HL-60 (cell line): ENCODE measurements at regions not wholly inside any gene's neighbourhood (a gene's known extent, or its start where the extent isn't known, plus 50 kb on each side); places are given as distances from the start of the nearest gene placed in this dataset.

Experiments
- GABPA ChIP-seq: IDR thresholded peaks from 2 replicates; pipeline ENCODE4 v1.6.1; 2012; ENCODE audit warnings: low read depth
- POLR2AphosphoS5 ChIP-seq: IDR thresholded peaks from 2 replicates; pipeline ENCODE4 v1.6.1; 2012; ENCODE audit warnings: low read depth
- SPI1 ChIP-seq: IDR thresholded peaks from 2 replicates; pipeline ENCODE4 v1.6.1; 2012; ENCODE audit warnings: low read depth, mild to moderate bottlenecking, borderline replicate concordance
- TF ChIP-seq, protein P1 (sequence below): IDR thresholded peaks from one replicate; pipeline ENCODE4 v1.5.1; 2011; ENCODE audit warnings: low read length, control low read depth, inconsistent platforms; ENCODE audit not compliant: insufficient read depth
- TF ChIP-seq, protein P2 (sequence below): IDR thresholded peaks from 2 replicates; pipeline ENCODE4 v1.6.1; 2012; ENCODE audit warnings: low read depth; ENCODE audit not compliant: insufficient replicate concordance

DNA sequence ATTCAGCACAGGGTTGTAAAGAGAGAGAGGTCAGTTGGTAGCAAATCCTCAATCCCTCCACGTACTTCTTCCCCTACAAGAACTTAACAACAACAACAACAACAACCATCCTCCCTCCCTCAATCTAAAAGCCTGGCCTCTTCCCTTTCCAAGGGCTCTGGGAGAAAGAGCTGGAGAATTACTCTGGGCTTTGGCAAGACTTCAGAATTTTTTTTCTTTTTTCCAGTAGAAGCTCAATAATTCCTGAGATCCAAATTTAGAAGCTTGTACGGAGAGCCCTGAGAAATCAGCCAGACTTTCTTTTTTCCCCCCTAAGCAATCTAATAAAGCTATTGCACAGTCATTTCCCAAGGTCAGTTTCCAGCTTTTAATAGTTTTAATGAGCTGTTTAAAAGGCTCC, 95.8 kb upstream of the CACNA2D3 start:
- TF ChIP-seq, protein P1, sequence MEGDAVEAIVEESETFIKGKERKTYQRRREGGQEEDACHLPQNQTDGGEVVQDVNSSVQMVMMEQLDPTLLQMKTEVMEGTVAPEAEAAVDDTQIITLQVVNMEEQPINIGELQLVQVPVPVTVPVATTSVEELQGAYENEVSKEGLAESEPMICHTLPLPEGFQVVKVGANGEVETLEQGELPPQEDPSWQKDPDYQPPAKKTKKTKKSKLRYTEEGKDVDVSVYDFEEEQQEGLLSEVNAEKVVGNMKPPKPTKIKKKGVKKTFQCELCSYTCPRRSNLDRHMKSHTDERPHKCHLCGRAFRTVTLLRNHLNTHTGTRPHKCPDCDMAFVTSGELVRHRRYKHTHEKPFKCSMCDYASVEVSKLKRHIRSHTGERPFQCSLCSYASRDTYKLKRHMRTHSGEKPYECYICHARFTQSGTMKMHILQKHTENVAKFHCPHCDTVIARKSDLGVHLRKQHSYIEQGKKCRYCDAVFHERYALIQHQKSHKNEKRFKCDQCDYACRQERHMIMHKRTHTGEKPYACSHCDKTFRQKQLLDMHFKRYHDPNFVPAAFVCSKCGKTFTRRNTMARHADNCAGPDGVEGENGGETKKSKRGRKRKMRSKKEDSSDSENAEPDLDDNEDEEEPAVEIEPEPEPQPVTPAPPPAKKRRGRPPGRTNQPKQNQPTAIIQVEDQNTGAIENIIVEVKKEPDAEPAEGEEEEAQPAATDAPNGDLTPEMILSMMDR, result no peak
- TF ChIP-seq POLR2AphosphoS5, result no peak
- TF ChIP-seq, protein P2, sequence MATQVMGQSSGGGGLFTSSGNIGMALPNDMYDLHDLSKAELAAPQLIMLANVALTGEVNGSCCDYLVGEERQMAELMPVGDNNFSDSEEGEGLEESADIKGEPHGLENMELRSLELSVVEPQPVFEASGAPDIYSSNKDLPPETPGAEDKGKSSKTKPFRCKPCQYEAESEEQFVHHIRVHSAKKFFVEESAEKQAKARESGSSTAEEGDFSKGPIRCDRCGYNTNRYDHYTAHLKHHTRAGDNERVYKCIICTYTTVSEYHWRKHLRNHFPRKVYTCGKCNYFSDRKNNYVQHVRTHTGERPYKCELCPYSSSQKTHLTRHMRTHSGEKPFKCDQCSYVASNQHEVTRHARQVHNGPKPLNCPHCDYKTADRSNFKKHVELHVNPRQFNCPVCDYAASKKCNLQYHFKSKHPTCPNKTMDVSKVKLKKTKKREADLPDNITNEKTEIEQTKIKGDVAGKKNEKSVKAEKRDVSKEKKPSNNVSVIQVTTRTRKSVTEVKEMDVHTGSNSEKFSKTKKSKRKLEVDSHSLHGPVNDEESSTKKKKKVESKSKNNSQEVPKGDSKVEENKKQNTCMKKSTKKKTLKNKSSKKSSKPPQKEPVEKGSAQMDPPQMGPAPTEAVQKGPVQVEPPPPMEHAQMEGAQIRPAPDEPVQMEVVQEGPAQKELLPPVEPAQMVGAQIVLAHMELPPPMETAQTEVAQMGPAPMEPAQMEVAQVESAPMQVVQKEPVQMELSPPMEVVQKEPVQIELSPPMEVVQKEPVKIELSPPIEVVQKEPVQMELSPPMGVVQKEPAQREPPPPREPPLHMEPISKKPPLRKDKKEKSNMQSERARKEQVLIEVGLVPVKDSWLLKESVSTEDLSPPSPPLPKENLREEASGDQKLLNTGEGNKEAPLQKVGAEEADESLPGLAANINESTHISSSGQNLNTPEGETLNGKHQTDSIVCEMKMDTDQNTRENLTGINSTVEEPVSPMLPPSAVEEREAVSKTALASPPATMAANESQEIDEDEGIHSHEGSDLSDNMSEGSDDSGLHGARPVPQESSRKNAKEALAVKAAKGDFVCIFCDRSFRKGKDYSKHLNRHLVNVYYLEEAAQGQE, result no peak
- no peak for TF ChIP-seq SPI1
- no peak for TF ChIP-seq GABPA
